ENCODE measurements at regions not wholly inside any gene's neighbourhood (a gene's known extent, or its start where the extent isn't known, plus 50 kb on each side); places are given as distances from the start of the nearest gene placed in this dataset.

GRCh38 chr10:21071001-21071673 lies 174.0 kb upstream of the NEBL start:
- 80 to 86% (median 82%) methylated on average over 3 of the region's 3 CpGs for WGBS, 5 donors
- TF ChIP-seq POLR2AphosphoS5 (IDR thresholded peaks at IDR 0.05) (no peak), POLR2A (IDR thresholded peaks at IDR 0.05) (no peak), CTCF (IDR thresholded peaks at IDR 0.05) (no peak), EP300 (IDR thresholded peaks at IDR 0.05) (no peak)
- intact Hi-C loops (cut with DNase I; ENCODE audit: low total_unique reads) = no loop called here
- Histone ChIP-seq H3K4me3 (no peak overlapping the region), H3K27me3 (no peaks in the 10 kb centered on the region), H3K9me3 (no peaks in the 10 kb centered on the region), H3K36me3 (no peaks in the 10 kb centered on the region), H3K27ac (no peak overlapping the region), H3K4me1 (no peaks in the 10 kb centered on the region)
- no peak for DNase-seq

- Histone ChIP-seq H3K27me3 (no peaks in the 10 kb centered on the region), H3K4me1 (no peaks in the 10 kb centered on the region), H3K4me3 (no peak overlapping the region), H3K36me3 (no peaks in the 10 kb centered on the region), H3K9me3 (no peaks in the 10 kb centered on the region), H3K27ac (no peak overlapping the region)
- TF ChIP-seq POLR2A (IDR thresholded peaks at IDR 0.05) = no peak
- no peak for TF ChIP-seq POLR2AphosphoS5 (IDR thresholded peaks at IDR 0.05)
- no peak for TF ChIP-seq EP300 (IDR thresholded peaks at IDR 0.05)
- no peak for TF ChIP-seq CTCF (IDR thresholded peaks at IDR 0.05)
- WGBS, 5 donors = 51 to 61% (median 54%) methylated on average over 10 of the region's 10 CpGs
- intact Hi-C loops (cut with DNase I; ENCODE audit: low total_unique reads) = no loop called here
- DNase-seq = no peak
These were observed 173.0 kb upstream of the NEBL start for GRCh38 chr10:21069929-21070700.

GRCh38 chr10:21069278-21069677 lies 172.2 kb upstream of the NEBL start:
- intact Hi-C loops (cut with DNase I; ENCODE audit: low total_unique reads) = no loop called here
- DNase-seq = no peak
- WGBS, 5 donors = 82 to 88% (median 85%) methylated on average over 5 of the region's 5 CpGs
- H3K4me3 ChIP-seq = no peak overlapping the region
- TF ChIP-seq EP300 (IDR thresholded peaks at IDR 0.05) (no peak), POLR2AphosphoS5 (IDR thresholded peaks at IDR 0.05) (no peak), POLR2A (IDR thresholded peaks at IDR 0.05) (no peak), CTCF (IDR thresholded peaks at IDR 0.05) (no peak)
- no peaks in the 10 kb centered on the region for H3K4me1 ChIP-seq
- no peak overlapping the region for H3K27ac ChIP-seq
- H3K36me3 ChIP-seq = no peaks in the 10 kb centered on the region
- H3K27me3 ChIP-seq = no peaks in the 10 kb centered on the region
- no peaks in the 10 kb centered on the region for H3K9me3 ChIP-seq

- Histone ChIP-seq H3K36me3 (no peaks in the 10 kb centered on the region), H3K27ac (no peak overlapping the region), H3K27me3 (no peaks in the 10 kb centered on the region), H3K4me3 (no peak overlapping the region), H3K9me3 (no peaks in the 10 kb centered on the region), H3K4me1 (no peaks in the 10 kb centered on the region)
- intact Hi-C loops (cut with DNase I; ENCODE audit: low total_unique reads) = no loop called here
- 74 to 82% (median 81%) methylated on average over 3 of the region's 3 CpGs for WGBS, 5 donors
- no peak for DNase-seq
- TF ChIP-seq POLR2A (IDR thresholded peaks at IDR 0.05) (no peak), POLR2AphosphoS5 (IDR thresholded peaks at IDR 0.05) (no peak)
These were observed 171.0 kb upstream of the NEBL start for GRCh38 chr10:21068026-21068656.

Measured in stomach (tissue), 8 donors.